Mesendoderm (in vitro differentiated cells): ENCODE measurements at regions not wholly inside any gene's neighbourhood (a gene's known extent, or its start where the extent isn't known, plus 50 kb on each side); places are given as distances from the start of the nearest gene placed in this dataset.

Experiments used
- DNase-seq: peaks from one replicate; pipeline ENCODE4 v3.0.0; 2013
- H2AK5ac ChIP-seq: 2 replicates; pipeline ENCODE4 v1.6.1; 2013; ENCODE audit warnings: low read length, inconsistent platforms
- H2BK120ac ChIP-seq: 2 replicates; pipeline ENCODE4 v1.6.1; 2013; ENCODE audit warnings: low read depth, mild to moderate bottlenecking, low read length, moderate library complexity, mixed read lengths
- H2BK15ac ChIP-seq: replicated peaks from 2 replicates; pipeline ENCODE4 v1.6.1; 2013; ENCODE audit warnings: low read depth, mild to moderate bottlenecking, moderate library complexity
- H2BK5ac ChIP-seq: 2 replicates; pipeline ENCODE4 v1.6.1; 2013; ENCODE audit warnings: low read length, inconsistent platforms
- H3K18ac ChIP-seq: 2 replicates; pipeline ENCODE4 v1.6.1; 2013; ENCODE audit warnings: mild to moderate bottlenecking, low read length, mixed read lengths
- H3K23ac ChIP-seq: one replicate; pipeline ENCODE4 v1.6.1; 2013; ENCODE audit warnings: low read length
- H3K27ac ChIP-seq: 2 replicates; pipeline ENCODE4 v1.5.1; 2013; ENCODE audit warnings: low read depth, mild to moderate bottlenecking, inconsistent platforms, low read length, moderate library complexity
- H3K27me3 ChIP-seq: 2 replicates; pipeline ENCODE4 v1.6.1; 2013; ENCODE audit warnings: low read length, control low read depth, mild to moderate bottlenecking, inconsistent platforms; ENCODE audit not compliant: insufficient read depth, poor library complexity
- H3K36me3 ChIP-seq: 2 replicates; pipeline ENCODE4 v1.6.1; 2013; ENCODE audit warnings: low read length, inconsistent platforms; ENCODE audit not compliant: control insufficient read depth, insufficient read depth
- H3K4ac ChIP-seq: one replicate; pipeline ENCODE4 v1.6.1; 2013; ENCODE audit warnings: low read depth, mild to moderate bottlenecking, low read length, moderate library complexity
- H3K4me1 ChIP-seq: 2 replicates; pipeline ENCODE4 v1.6.1; 2013; ENCODE audit warnings: low read depth, low read length, inconsistent platforms; ENCODE audit not compliant: control insufficient read depth
- H3K4me2 ChIP-seq: 2 replicates; pipeline ENCODE4 v1.6.1; 2013; ENCODE audit warnings: low read length
- H3K4me3 ChIP-seq: 2 replicates; pipeline ENCODE4 v1.5.1; 2013; ENCODE audit warnings: mild to moderate bottlenecking, low read length
- H3K56ac ChIP-seq: one replicate; pipeline ENCODE4 v1.6.1; 2013; ENCODE audit warnings: low read length
- H3K79me1 ChIP-seq: 2 replicates; pipeline ENCODE4 v1.6.1; 2013; ENCODE audit warnings: low read length, inconsistent platforms
- H3K79me2 ChIP-seq: 2 replicates; pipeline ENCODE4 v1.6.1; 2013; ENCODE audit warnings: mild to moderate bottlenecking, low read length; ENCODE audit not compliant: control insufficient read depth, insufficient read depth
- H3K9ac ChIP-seq: 2 replicates; pipeline ENCODE4 v1.6.1; 2013; ENCODE audit warnings: low read length, inconsistent platforms
- H4K5ac ChIP-seq: one replicate; pipeline ENCODE4 v1.6.1; 2013; ENCODE audit warnings: low read length
- H4K8ac ChIP-seq: one replicate; pipeline ENCODE4 v1.6.1; 2013; ENCODE audit warnings: low read depth, mild to moderate bottlenecking, control low read depth, low read length, moderate library complexity
- WGBS: extraction: QIAGEN DNeasy Blood & Tissue Kit; methylation state at CpG from one replicate; pipeline ENCODE4 v1.1.7; 2013; ENCODE audit warnings: low lambda C conversion rate, missing lambda C conversion rate; ENCODE audit not compliant: insufficient coverage; ENCODE audit errors: extremely low coverage; 5-methylcytosine and 5-hydroxymethylcytosine counted together

DNA sequence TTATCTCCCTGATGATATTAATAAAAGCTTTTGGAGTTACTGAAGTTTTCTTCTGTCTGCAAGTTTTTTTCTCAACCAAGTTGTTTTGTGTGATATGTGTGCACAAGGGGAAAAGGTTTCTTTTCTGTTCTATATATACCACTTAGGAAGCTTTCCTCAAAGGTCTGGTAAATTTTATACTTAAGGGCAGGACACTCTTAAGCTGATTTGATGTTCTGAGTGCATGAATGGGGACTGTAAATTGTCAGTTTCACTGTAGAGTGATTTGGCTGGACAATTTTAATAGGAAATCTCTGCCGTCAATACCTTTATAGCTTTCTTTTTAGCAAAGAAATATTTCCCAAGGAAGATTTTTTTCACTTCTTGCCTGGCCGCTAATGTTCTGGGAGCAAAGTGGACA, 354.7 kb downstream of the TGFB2 start:
- no CpG with 5 or more reads among the region's 2 CpGs for WGBS
- Histone ChIP-seq H3K4me2 (no peak overlapping the region), H2BK120ac (no peak overlapping the region), H2BK15ac (no peak overlapping the region), H3K23ac (no peak overlapping the region), H3K79me2 (no peaks in the 10 kb centered on the region), H3K56ac (no peak overlapping the region), H3K79me1 (no peaks in the 10 kb centered on the region), H3K4ac (no peak overlapping the region), H3K18ac (no peak overlapping the region), H3K27ac (no peak overlapping the region), H3K4me3 (no peak overlapping the region), H4K8ac (no peak overlapping the region), H3K36me3 (no peaks in the 10 kb centered on the region), H2BK5ac (no peak overlapping the region), H3K9ac (no peak overlapping the region), H3K4me1 (no peaks in the 10 kb centered on the region), H3K27me3 (no peaks in the 10 kb centered on the region), H2AK5ac (no peak overlapping the region), H4K5ac (no peak overlapping the region)
- no peak for DNase-seq

- Histone ChIP-seq H2BK15ac (no peak overlapping the region), H3K27ac (no peak overlapping the region), H3K27me3 (no peaks in the 10 kb centered on the region), H4K5ac (no peak overlapping the region), H3K9ac (no peak overlapping the region), H3K4me1 (no peaks in the 10 kb centered on the region), H3K18ac (no peak overlapping the region), H3K4ac (no peak overlapping the region), H3K56ac (no peak overlapping the region), H3K79me1 (no peaks in the 10 kb centered on the region), H2AK5ac (no peak overlapping the region), H2BK5ac (no peak overlapping the region), H3K4me3 (no peak overlapping the region), H2BK120ac (no peak overlapping the region), H3K79me2 (no peaks in the 10 kb centered on the region), H3K23ac (no peak overlapping the region), H3K36me3 (no peaks in the 10 kb centered on the region), H3K4me2 (no peak overlapping the region), H4K8ac (no peak overlapping the region)
- WGBS, result no CpG with 5 or more reads among the region's 7 CpGs
- no peak for DNase-seq
Observed at GRCh38 chr1:218700666-218701065, 355.5 kb downstream of the TGFB2 start.

- no peaks in the 10 kb centered on the region for H3K79me2 ChIP-seq
- H3K79me1 ChIP-seq, result no peaks in the 10 kb centered on the region
- H2BK120ac ChIP-seq, result no peak overlapping the region
- no peak overlapping the region for H4K5ac ChIP-seq
- no peak for DNase-seq
- H3K27ac ChIP-seq, result no peak overlapping the region
- no peak overlapping the region for H3K4me2 ChIP-seq
- no peak overlapping the region for H3K4me3 ChIP-seq
- H3K4me1 ChIP-seq, result no peaks in the 10 kb centered on the region
- no peak overlapping the region for H2BK15ac ChIP-seq
- no peak overlapping the region for H4K8ac ChIP-seq
- H3K27me3 ChIP-seq, result no peaks in the 10 kb centered on the region
- H2AK5ac ChIP-seq, result no peak overlapping the region
- no peak overlapping the region for H3K56ac ChIP-seq
- no CpG with 5 or more reads among the region's 3 CpGs for WGBS
- H2BK5ac ChIP-seq, result no peak overlapping the region
- H3K9ac ChIP-seq, result no peak overlapping the region
- H3K18ac ChIP-seq, result no peak overlapping the region
- no peak overlapping the region for H3K23ac ChIP-seq
- no peaks in the 10 kb centered on the region for H3K36me3 ChIP-seq
- H3K4ac ChIP-seq, result no peak overlapping the region
Observed at GRCh38 chr1:218701131-218701530, 356.0 kb downstream of the TGFB2 start.

DNA sequence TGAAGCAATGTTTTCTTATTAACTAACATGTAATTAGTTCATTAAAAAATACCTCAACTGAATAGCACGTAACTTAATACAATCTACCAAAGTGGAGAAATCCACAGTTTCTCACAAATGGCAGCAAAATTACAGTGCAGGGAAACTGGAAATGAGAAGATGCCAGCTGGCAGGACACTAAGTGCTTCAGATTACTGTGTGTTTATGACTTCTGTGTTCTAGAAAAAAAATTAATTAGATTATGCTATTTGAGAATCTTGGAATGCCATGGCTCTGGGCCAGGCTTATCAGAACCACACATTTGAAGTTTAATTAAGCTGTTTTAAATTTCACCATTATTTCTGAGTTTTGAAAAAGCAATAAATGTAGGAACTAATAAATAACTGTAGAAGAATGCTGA, 357.6 kb downstream of the TGFB2 start:
- Histone ChIP-seq H2BK120ac (no peak overlapping the region), H3K4ac (no peak overlapping the region), H3K27ac (no peak overlapping the region), H4K5ac (no peak overlapping the region), H3K4me2 (no peak overlapping the region), H3K23ac (no peak overlapping the region), H3K4me3 (no peak overlapping the region), H3K36me3 (no peaks in the 10 kb centered on the region), H3K4me1 (no peaks in the 10 kb centered on the region), H2BK5ac (no peak overlapping the region), H2AK5ac (no peak overlapping the region), H4K8ac (no peak overlapping the region), H2BK15ac (no peak overlapping the region), H3K18ac (no peak overlapping the region), H3K56ac (no peak overlapping the region), H3K79me2 (no peaks in the 10 kb centered on the region), H3K27me3 (no peaks in the 10 kb centered on the region), H3K79me1 (no peaks in the 10 kb centered on the region), H3K9ac (no peak overlapping the region)
- DNase-seq, result no peak
- WGBS, result no CpG with 5 or more reads among the region's 1 CpG

DNA sequence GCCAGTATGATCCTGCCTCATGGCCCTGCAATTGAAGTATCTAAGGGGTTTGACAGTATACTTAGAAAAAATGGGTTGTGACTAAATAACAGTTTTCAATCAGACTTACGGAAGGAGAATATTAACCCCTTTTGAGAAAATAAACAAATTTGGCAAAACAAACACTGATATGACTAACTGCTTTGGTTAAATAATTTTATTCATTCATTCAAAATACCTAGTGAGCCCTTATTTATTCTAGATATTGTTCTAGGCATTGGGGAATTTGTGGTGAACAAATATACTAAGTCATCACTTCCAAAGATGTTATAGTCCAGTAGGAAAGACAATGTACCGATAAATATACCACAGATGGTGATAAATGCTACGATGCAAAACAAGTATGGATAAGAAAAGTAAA, 358.7 kb downstream of the TGFB2 start:
- Histone ChIP-seq H3K23ac (no peak overlapping the region), H3K79me1 (no peaks in the 10 kb centered on the region), H3K36me3 (no peaks in the 10 kb centered on the region), H2AK5ac (no peak overlapping the region), H3K4ac (no peak overlapping the region), H4K5ac (no peak overlapping the region), H2BK120ac (no peak overlapping the region), H2BK15ac (no peak overlapping the region), H3K56ac (no peak overlapping the region), H4K8ac (no peak overlapping the region), H3K4me2 (no peak overlapping the region), H3K4me1 (no peaks in the 10 kb centered on the region), H3K4me3 (no peak overlapping the region), H3K18ac (no peak overlapping the region), H3K27ac (no peak overlapping the region), H3K27me3 (no peaks in the 10 kb centered on the region), H3K9ac (no peak overlapping the region), H2BK5ac (no peak overlapping the region), H3K79me2 (no peaks in the 10 kb centered on the region)
- no CpG with 5 or more reads among the region's 3 CpGs for WGBS
- DNase-seq, result no peak

- Histone ChIP-seq H2AK5ac (no peak overlapping the region), H3K9ac (no peak overlapping the region), H3K27ac (no peak overlapping the region), H3K4me1 (no peaks in the 10 kb centered on the region), H4K8ac (no peak overlapping the region), H3K56ac (no peak overlapping the region), H3K79me1 (no peaks in the 10 kb centered on the region), H3K4me3 (no peak overlapping the region), H4K5ac (no peak overlapping the region), H3K4me2 (no peak overlapping the region), H3K36me3 (no peaks in the 10 kb centered on the region), H2BK120ac (no peak overlapping the region), H2BK15ac (no peak overlapping the region), H2BK5ac (no peak overlapping the region), H3K18ac (no peak overlapping the region), H3K23ac (no peak overlapping the region), H3K27me3 (no peaks in the 10 kb centered on the region), H3K79me2 (no peaks in the 10 kb centered on the region), H3K4ac (no peak overlapping the region)
- no peak for DNase-seq
- WGBS, result no CpG with 5 or more reads among the region's 2 CpGs
Observed at GRCh38 chr1:218705391-218705790, 360.3 kb downstream of the TGFB2 start.
